SK-N-SH treated with all-trans-retinoic acid at 6 μM for 48 hours (cell line): ENCODE measurements at regions not wholly inside any gene's neighbourhood (a gene's known extent, or its start where the extent isn't known, plus 50 kb on each side); places are given as distances from the start of the nearest gene placed in this dataset.

Experiments
- BACH2 ChIP-seq: fragments of 250-450 bp; sonication (Bioruptor Pico); IDR thresholded peaks from 2 replicates; pipeline ENCODE4 v1.9.0; 2021; ENCODE audit warnings: mild to moderate bottlenecking, borderline replicate concordance
- OSR1 ChIP-seq: fragments of 250-450 bp; sonication (Bioruptor Pico); IDR thresholded peaks from 2 replicates; pipeline ENCODE4 v1.8.0; 2022; ENCODE audit warnings: moderate library complexity, mild to moderate bottlenecking, inconsistent platforms
- RARB ChIP-seq: fragments of 250-450 bp; sonication (Bioruptor Pico); IDR thresholded peaks from 2 replicates; pipeline ENCODE4 v1.8.0; 2021; ENCODE audit warnings: mild to moderate bottlenecking, moderate library complexity
- ZC3H10 ChIP-seq: fragments of 250-450 bp; sonication (Bioruptor Pico); IDR thresholded peaks from 2 replicates; pipeline ENCODE4 v1.5.1; 2021; ENCODE audit warnings: mild to moderate bottlenecking, moderate library complexity
- ZFP3 ChIP-seq: fragments of 250-450 bp; sonication (Bioruptor Pico); IDR thresholded peaks from 2 replicates; pipeline ENCODE4 v1.5.0; 2020; ENCODE audit warnings: mild to moderate bottlenecking, moderate library complexity
- TF ChIP-seq, protein P1 (sequence below): fragments of 250-450 bp; sonication (Bioruptor Pico); IDR thresholded peaks from 2 replicates; pipeline ENCODE4 v1.5.1; 2020; ENCODE audit warnings: low read depth, mild to moderate bottlenecking, moderate library complexity

DNA sequence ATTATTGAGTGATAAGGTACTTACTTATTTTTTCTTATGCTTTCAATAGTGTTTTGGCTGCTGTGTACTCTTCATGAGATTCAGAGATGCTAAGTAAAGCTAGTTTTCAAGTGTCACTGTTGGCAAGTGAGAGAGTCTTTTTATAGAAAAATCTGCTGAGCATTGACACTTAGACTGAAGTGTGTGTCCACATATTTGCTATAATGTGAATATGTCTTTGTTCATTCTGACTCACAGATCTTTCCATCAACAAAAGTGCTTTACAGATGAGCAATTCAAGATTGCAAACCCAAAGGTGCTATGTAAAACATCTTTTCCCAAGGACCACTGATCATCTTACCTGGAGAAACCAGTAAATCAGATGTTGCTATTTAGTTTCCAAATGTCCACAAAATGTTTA is 410.6 kb upstream of the FIGN start:
- no peak for TF ChIP-seq ZFP3 (CRISPR knock-in tag)
- no peak for TF ChIP-seq OSR1 (CRISPR knock-in tag)
- TF ChIP-seq RARB (CRISPR knock-in tag) = no peak
- TF ChIP-seq BACH2 (CRISPR knock-in tag) = no peak
- TF ChIP-seq, protein P1, sequence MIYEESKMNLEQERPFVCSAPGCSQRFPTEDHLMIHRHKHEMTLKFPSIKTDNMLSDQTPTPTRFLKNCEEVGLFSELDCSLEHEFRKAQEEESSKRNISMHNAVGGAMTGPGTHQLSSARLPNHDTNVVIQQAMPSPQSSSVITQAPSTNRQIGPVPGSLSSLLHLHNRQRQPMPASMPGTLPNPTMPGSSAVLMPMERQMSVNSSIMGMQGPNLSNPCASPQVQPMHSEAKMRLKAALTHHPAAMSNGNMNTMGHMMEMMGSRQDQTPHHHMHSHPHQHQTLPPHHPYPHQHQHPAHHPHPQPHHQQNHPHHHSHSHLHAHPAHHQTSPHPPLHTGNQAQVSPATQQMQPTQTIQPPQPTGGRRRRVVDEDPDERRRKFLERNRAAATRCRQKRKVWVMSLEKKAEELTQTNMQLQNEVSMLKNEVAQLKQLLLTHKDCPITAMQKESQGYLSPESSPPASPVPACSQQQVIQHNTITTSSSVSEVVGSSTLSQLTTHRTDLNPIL (CRISPR knock-in tag) = no peak
- no peak for TF ChIP-seq ZC3H10
